ENCODE measurements at regions not wholly inside any gene's neighbourhood (a gene's known extent, or its start where the extent isn't known, plus 50 kb on each side); places are given as distances from the start of the nearest gene placed in this dataset.

GRCh38 chr18:1466035-1466434, 561.4 kb downstream of the ADCYAP1 start:
- H3K27me3 ChIP-seq (ENCODE audit: insufficient read depth in 3 of 3, low read length in 2 of 3): no peaks in the 10 kb centered on the region
- no peaks in the 10 kb centered on the region for H3K36me3 ChIP-seq (ENCODE audit: insufficient read depth in 1 of 2, low read depth in 1 of 2)
- ATAC-seq (no peak), DNase-seq (no peak)
- no peak for TF ChIP-seq CTCF (IDR thresholded peaks at IDR 0.05)
- WGBS, 3 donors: 92 to 94% (median 92%) methylated on average over 3 of the region's 3 CpGs
- no peak overlapping the region for H3K27ac ChIP-seq
- intact Hi-C loops (cut with DNase I): no loop called here
- H3K9me3 ChIP-seq: no peaks in the 10 kb centered on the region
- no peak overlapping the region for H3K4me3 ChIP-seq
- H3K4me1 ChIP-seq: no peaks in the 10 kb centered on the region

- 64 to 79% (median 68%) methylated on average over 5 of the region's 5 CpGs for WGBS, 3 donors
- no peaks in the 10 kb centered on the region for H3K36me3 ChIP-seq (ENCODE audit: insufficient read depth in 1 of 2, low read depth in 1 of 2)
- DNase-seq: no peak
- ATAC-seq: no peak
- H3K9me3 ChIP-seq: no peaks in the 10 kb centered on the region
- no peaks in the 10 kb centered on the region for H3K4me1 ChIP-seq
- H3K27ac ChIP-seq: no peak overlapping the region
- H3K27me3 ChIP-seq (ENCODE audit: insufficient read depth in 3 of 3, low read length in 2 of 3): no peaks in the 10 kb centered on the region
- H3K4me3 ChIP-seq: no peak overlapping the region
- TF ChIP-seq CTCF (IDR thresholded peaks at IDR 0.05): no peak
- intact Hi-C loops (cut with DNase I): no loop called here
Measured at GRCh38 chr18:1467461-1467964, 562.8 kb downstream of the ADCYAP1 start.

- H3K4me3 ChIP-seq: no peak overlapping the region
- H3K4me1 ChIP-seq: no peaks in the 10 kb centered on the region
- 72 to 85% (median 80%) methylated on average over 2 of the region's 2 CpGs for WGBS, 3 donors
- H3K27me3 ChIP-seq (ENCODE audit: insufficient read depth in 3 of 3, low read length in 2 of 3): no peaks in the 10 kb centered on the region
- DNase-seq (no peak), ATAC-seq (no peak)
- no peak overlapping the region for H3K27ac ChIP-seq
- no peak for TF ChIP-seq CTCF (IDR thresholded peaks at IDR 0.05)
- no peaks in the 10 kb centered on the region for H3K9me3 ChIP-seq
- intact Hi-C loops (cut with DNase I): no loop called here
- H3K36me3 ChIP-seq (ENCODE audit: insufficient read depth in 1 of 2, low read depth in 1 of 2): no peaks in the 10 kb centered on the region
Measured at GRCh38 chr18:1468550-1468949, 563.9 kb downstream of the ADCYAP1 start.

- intact Hi-C loops (cut with DNase I): no loop called here
- TF ChIP-seq CTCF (IDR thresholded peaks at IDR 0.05): no peak
- 82 to 90% (median 87%) methylated on average over 7 of the region's 7 CpGs for WGBS, 3 donors
- no peaks in the 10 kb centered on the region for H3K4me1 ChIP-seq
- no peak overlapping the region for H3K27ac ChIP-seq
- no peak for ATAC-seq
- no peak overlapping the region for H3K4me3 ChIP-seq
- H3K27me3 ChIP-seq (ENCODE audit: insufficient read depth in 3 of 3, low read length in 2 of 3): no peaks in the 10 kb centered on the region
- H3K9me3 ChIP-seq: no peaks in the 10 kb centered on the region
- DNase-seq: no peak
- no peaks in the 10 kb centered on the region for H3K36me3 ChIP-seq (ENCODE audit: insufficient read depth in 1 of 2, low read depth in 1 of 2)
Measured at GRCh38 chr18:1475867-1476266, 571.2 kb downstream of the ADCYAP1 start.

- intact Hi-C loops (cut with DNase I): no loop called here
- Histone ChIP-seq H3K36me3 (ENCODE audit: insufficient read depth in 1 of 2, low read depth in 1 of 2) (no peaks in the 10 kb centered on the region), H3K27me3 (ENCODE audit: insufficient read depth in 3 of 3, low read length in 2 of 3) (no peaks in the 10 kb centered on the region), H3K9me3 (no peaks in the 10 kb centered on the region), H3K4me1 (no peaks in the 10 kb centered on the region), H3K4me3 (no peak overlapping the region), H3K27ac (no peak overlapping the region)
- no peak for ATAC-seq
- TF ChIP-seq CTCF (IDR thresholded peaks at IDR 0.05): no peak
- DNase-seq: no peak
- 37 to 55% (median 48%) methylated on average over 2 of the region's 2 CpGs for WGBS, 3 donors
Measured at GRCh38 chr18:1480309-1480708, 575.6 kb downstream of the ADCYAP1 start.
